Right atrium auricular region (tissue), 2 donors: ENCODE measurements at regions not wholly inside any gene's neighbourhood (a gene's known extent, or its start where the extent isn't known, plus 50 kb on each side); places are given as distances from the start of the nearest gene placed in this dataset.

ENCODE experiments used
- DNase-seq: peaks from one replicate; pipeline ENCODE4 v3.0.0-alpha.2; 2019; ENCODE audit warnings: low spot score
- H3K27ac ChIP-seq, 2 donors: fragments of 200-600 bp; sonication (generic); 1 replicate in 1 of 2; 2 replicates in 1 of 2; pipeline ENCODE4 v1.5.1; 2016 to 2019
- H3K27me3 ChIP-seq, 2 donors: fragments of 200-600 bp; sonication (generic); one replicate each; pipeline versions ENCODE4 v1.5.1 to v1.6.0; 2017 to 2019
- H3K36me3 ChIP-seq: fragments of 200-600 bp; sonication (generic); one replicate; pipeline ENCODE4 v1.5.1; 2016
- H3K4me1 ChIP-seq, 2 donors: fragments of 200-600 bp; sonication (generic); one replicate each; pipeline versions ENCODE4 v1.5.1 to v1.6.0; 2017 to 2019
- H3K4me3 ChIP-seq, 2 donors: fragments of 200-600 bp; sonication (generic); 1 replicate in 1 of 2; 2 replicates in 1 of 2; pipeline ENCODE4 v1.5.1; 2017 to 2019; ENCODE audit warnings: mild to moderate bottlenecking in 1 of 2, moderate library complexity in 1 of 2
- H3K9me3 ChIP-seq, 2 donors: fragments of 200-600 bp; sonication (generic); one replicate each; pipeline ENCODE4 v1.5.1; 2019
- TF ChIP-seq, protein P1 (sequence below), 2 donors: fragments of 200-600 bp; sonication (generic); IDR thresholded peaks; one replicate each; pipeline ENCODE4 v1.5.1; 2019; ENCODE audit warnings: antibody characterized with exemption in 2 of 2

DNA sequence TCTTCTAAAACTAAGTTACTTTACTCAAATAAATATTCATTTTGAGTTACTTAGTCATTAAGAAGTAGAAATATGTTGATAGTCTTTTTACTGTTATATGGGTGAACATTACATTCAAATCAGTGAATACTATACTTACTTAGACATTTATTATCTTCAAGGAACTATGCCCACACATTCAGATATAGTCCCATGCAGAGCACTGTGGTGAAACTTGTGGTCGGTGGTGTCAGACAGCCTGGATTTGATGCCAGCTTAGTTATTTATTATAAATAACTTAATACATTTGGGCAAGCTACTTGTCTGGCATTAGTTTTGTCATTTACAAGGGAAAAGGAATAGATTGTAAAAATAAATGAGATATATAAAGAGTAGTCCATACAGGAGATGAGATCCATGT lies 149.5 kb downstream of the RAP2B start:
- TF ChIP-seq, protein P1, sequence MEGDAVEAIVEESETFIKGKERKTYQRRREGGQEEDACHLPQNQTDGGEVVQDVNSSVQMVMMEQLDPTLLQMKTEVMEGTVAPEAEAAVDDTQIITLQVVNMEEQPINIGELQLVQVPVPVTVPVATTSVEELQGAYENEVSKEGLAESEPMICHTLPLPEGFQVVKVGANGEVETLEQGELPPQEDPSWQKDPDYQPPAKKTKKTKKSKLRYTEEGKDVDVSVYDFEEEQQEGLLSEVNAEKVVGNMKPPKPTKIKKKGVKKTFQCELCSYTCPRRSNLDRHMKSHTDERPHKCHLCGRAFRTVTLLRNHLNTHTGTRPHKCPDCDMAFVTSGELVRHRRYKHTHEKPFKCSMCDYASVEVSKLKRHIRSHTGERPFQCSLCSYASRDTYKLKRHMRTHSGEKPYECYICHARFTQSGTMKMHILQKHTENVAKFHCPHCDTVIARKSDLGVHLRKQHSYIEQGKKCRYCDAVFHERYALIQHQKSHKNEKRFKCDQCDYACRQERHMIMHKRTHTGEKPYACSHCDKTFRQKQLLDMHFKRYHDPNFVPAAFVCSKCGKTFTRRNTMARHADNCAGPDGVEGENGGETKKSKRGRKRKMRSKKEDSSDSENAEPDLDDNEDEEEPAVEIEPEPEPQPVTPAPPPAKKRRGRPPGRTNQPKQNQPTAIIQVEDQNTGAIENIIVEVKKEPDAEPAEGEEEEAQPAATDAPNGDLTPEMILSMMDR (IDR thresholded peaks at IDR 0.05), result no peak
- DNase-seq, result no peak
- H3K4me1 ChIP-seq, result no peaks in the 10 kb centered on the region
- H3K27ac ChIP-seq, result no peak overlapping the region
- H3K27me3 ChIP-seq, result no peaks in the 10 kb centered on the region
- no peak overlapping the region for H3K4me3 ChIP-seq
- H3K36me3 ChIP-seq, result no peaks in the 10 kb centered on the region
- peaks cover 0 to 5% of the 10 kb centered on the region in 2 donors for H3K9me3 ChIP-seq

DNA sequence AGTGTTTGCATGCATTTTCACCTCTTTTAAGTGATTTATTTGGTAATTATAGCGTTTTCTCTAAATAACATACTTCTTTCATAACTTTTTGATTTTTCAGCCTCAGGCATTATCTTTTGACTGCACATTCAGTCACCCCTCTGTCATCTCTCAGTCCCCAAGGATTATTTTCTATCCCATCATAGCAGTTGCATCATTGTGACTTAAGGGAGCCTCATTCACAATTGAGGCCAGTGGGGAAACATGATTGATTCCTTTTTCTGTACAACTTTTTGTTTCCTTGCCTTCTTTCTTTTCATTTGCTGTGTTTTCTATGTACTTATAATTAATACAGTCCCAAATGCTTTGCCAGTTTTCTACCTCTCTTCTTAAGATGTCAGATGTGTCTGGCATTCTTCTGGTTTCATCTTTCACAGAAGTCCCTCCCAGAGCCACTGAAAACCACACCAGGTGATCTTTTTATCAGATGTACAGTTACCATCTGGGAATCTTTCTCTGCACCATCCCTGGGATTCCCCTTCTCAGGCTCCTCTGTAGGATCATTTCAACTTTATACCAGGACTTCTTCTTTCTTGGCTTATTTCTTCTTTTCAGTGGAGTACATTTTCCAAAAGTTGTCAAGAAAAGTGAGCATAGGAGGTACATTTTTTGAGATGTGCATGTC lies 151.4 kb downstream of the RAP2B start:
- H3K27ac ChIP-seq, result no peak overlapping the region
- no peak overlapping the region for H3K4me3 ChIP-seq
- TF ChIP-seq, protein P1 (IDR thresholded peaks at IDR 0.05), result no peak
- DNase-seq, result no peak
- H3K9me3 ChIP-seq, result peaks cover 0 to 5% of the 10 kb centered on the region in 2 donors
- H3K27me3 ChIP-seq, result no peaks in the 10 kb centered on the region
- no peaks in the 10 kb centered on the region for H3K4me1 ChIP-seq
- no peaks in the 10 kb centered on the region for H3K36me3 ChIP-seq

DNA sequence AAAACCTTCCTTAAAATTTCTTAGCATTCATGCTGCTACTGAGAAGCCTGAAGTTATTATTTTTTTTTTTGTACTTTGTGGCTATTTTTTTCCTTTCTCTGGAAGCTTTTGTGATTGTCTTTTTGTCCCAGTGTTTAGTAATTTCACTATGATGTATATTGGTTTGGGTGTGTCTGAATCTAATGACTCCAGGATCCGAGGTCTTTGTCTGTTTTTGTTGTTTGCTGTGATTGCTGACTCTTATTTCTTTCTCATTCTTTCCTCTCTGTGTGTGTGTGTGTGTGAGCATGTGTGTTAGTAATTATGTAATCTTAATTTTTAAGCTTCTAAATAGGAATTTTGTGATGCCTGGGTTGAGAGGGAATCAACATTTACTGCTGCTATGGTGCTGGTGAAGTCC lies 152.0 kb downstream of the RAP2B start:
- H3K27ac ChIP-seq, result no peak overlapping the region
- peaks cover 0 to 5% of the 10 kb centered on the region in 2 donors for H3K9me3 ChIP-seq
- no peak overlapping the region for H3K4me3 ChIP-seq
- TF ChIP-seq, protein P1 (IDR thresholded peaks at IDR 0.05), result no peak
- DNase-seq, result no peak
- no peaks in the 10 kb centered on the region for H3K27me3 ChIP-seq
- no peaks in the 10 kb centered on the region for H3K36me3 ChIP-seq
- H3K4me1 ChIP-seq, result no peaks in the 10 kb centered on the region

DNA sequence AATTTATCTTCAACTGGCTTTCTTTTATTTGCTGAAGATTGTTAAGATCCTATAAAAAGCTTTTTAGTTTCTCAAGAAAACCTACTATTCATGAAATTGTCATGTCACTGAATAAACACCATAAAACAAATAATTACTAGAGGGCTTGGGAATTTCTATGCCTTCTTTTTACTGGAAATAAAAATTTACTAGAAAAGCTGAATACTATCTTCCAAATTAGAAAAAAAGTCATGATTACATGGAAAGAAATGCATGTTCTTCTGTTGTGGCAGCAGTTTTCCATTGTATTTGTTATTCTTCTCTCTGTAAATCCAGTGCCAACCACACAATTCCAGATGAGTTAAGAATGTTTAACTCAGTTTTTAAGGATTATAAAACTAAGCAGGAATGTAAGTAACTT lies 153.8 kb downstream of the RAP2B start:
- H3K4me3 ChIP-seq, result no peak overlapping the region
- TF ChIP-seq, protein P1 (IDR thresholded peaks at IDR 0.05), result no peak
- H3K9me3 ChIP-seq, result peaks cover 0 to 5% of the 10 kb centered on the region in 2 donors
- peaks cover 0 to 5% of the 10 kb centered on the region in 2 donors for H3K4me1 ChIP-seq
- no peaks in the 10 kb centered on the region for H3K27me3 ChIP-seq
- no peaks in the 10 kb centered on the region for H3K36me3 ChIP-seq
- H3K27ac ChIP-seq, result no peak overlapping the region
- no peak for DNase-seq

DNA sequence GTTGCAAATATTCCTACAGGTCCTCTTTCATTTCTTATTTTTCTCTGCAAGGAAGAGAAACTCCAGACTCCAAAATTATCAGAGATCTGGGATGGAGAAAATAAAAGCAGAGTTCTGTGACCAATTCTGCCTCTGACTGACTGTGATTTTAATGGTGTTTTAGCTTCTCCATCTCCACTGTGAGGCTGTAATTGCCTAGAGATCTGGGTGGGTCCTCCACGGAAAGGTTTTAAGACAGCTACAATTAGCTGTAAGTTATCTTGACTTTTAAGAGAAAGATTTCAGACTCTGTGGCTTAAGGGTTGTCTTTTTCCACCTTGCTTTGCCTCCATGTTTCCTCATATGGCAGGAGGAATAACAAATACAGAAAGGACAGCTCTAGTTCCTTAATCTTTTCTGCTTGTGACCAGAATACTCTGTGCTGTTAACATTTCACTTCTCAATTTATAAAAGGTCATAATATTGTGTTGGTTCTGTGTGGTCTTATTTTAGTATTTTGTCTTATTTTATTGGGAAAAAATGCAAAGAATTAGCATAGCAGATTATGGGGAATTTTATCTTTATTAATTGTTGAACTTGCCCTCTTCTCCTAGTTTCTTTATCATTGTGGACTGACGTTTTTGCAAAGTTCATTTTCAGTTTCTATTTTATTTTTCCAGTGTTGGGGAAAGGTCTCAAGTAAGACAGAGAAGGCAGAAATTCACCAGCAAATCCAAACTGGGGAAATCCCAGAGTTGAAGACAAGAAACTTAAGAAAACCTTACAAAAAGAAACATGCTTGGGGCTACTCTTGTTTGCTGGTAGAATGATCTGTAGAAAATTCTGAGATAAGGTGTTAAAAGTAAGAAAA lies 157.9 kb downstream of the RAP2B start:
- Histone ChIP-seq H3K4me1 (peaks cover 0 to 5% of the 10 kb centered on the region in 2 donors), H3K27ac (peak overlapping the region; percentile 0 to 2), H3K4me3 (peak overlapping the region in 1 of 2 donors; percentile 6)

More for the DNA sequence above, 157.9 kb downstream of the RAP2B start:
- no peaks in the 10 kb centered on the region for H3K36me3 ChIP-seq
- peaks cover 0 to 5% of the 10 kb centered on the region in 2 donors for H3K9me3 ChIP-seq
- DNase-seq, result no peak
- no peaks in the 10 kb centered on the region for H3K27me3 ChIP-seq
- TF ChIP-seq, protein P1 (IDR thresholded peaks at IDR 0.05), result no peak
